Upper lobe of right lung (tissue), 1 donor: ENCODE measurements at regions not wholly inside any gene's neighbourhood (a gene's known extent, or its start where the extent isn't known, plus 50 kb on each side); places are given as distances from the start of the nearest gene placed in this dataset.

Experiments used
- ATAC-seq: fragments of 200-7000 bp; cut with Tn5 transposase; one replicate; pipeline ENCODE4 v1.9.1; 2020; ENCODE audit warnings: mild to moderate bottlenecking, moderate library complexity
- DNase-seq: peaks from one replicate; pipeline ENCODE4 v3.0.0-alpha.2; 2020
- H3K27ac ChIP-seq: fragments of 200-600 bp; one replicate; pipeline ENCODE4 v1.8.0; 2022
- H3K27me3 ChIP-seq: fragments of 200-600 bp; one replicate; pipeline ENCODE4 v1.8.0; 2022; ENCODE audit warnings: mild to moderate bottlenecking
- H3K36me3 ChIP-seq: fragments of 200-600 bp; one replicate; pipeline ENCODE4 v1.8.0; 2022
- H3K4me1 ChIP-seq: fragments of 200-600 bp; one replicate; pipeline ENCODE4 v1.8.0; 2022
- H3K4me3 ChIP-seq: fragments of 200-600 bp; one replicate; pipeline ENCODE4 v1.8.0; 2022; ENCODE audit warnings: mild to moderate bottlenecking
- H3K9me3 ChIP-seq: fragments of 200-600 bp; one replicate; pipeline ENCODE4 v1.8.0; 2022
- intact Hi-C: fragments of 100-400 bp; cut with DNase I; formaldehyde crosslinking; loops from one replicate; pipeline ENCODE4 v1.11.0; 2022
- TF ChIP-seq, protein P1 (sequence below): fragments of 200-600 bp; IDR thresholded peaks from one replicate; pipeline ENCODE4 v1.8.0; 2022; ENCODE audit warnings: antibody characterized with exemption
- donor health status: DM: no; HTN: yes; CAD: no; lungs with severe emphysema.

DNA sequence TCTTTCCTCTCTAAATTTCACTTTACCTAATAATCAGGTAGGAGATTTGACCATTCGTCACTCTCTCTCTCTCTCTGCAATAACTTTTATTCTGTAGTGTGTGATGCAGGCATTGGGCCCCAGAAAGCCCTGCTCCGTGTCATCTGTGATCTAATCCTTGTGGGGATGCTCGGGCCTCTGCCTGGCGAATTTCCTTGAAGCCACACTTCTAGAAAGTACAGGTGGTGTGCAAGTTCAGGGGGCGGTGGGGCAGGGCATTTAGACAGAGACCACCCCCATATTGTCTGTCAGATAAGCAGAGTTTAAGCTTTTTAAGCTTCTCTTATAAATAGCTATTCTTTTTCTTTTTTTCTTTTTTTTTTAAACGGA, 53.4 kb upstream of the GPR12 start:
- H3K36me3 ChIP-seq = no peaks in the 10 kb centered on the region
- no peak overlapping the region for H3K27ac ChIP-seq
- TF ChIP-seq, protein P1, sequence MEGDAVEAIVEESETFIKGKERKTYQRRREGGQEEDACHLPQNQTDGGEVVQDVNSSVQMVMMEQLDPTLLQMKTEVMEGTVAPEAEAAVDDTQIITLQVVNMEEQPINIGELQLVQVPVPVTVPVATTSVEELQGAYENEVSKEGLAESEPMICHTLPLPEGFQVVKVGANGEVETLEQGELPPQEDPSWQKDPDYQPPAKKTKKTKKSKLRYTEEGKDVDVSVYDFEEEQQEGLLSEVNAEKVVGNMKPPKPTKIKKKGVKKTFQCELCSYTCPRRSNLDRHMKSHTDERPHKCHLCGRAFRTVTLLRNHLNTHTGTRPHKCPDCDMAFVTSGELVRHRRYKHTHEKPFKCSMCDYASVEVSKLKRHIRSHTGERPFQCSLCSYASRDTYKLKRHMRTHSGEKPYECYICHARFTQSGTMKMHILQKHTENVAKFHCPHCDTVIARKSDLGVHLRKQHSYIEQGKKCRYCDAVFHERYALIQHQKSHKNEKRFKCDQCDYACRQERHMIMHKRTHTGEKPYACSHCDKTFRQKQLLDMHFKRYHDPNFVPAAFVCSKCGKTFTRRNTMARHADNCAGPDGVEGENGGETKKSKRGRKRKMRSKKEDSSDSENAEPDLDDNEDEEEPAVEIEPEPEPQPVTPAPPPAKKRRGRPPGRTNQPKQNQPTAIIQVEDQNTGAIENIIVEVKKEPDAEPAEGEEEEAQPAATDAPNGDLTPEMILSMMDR = no peak
- no peaks in the 10 kb centered on the region for H3K4me1 ChIP-seq
- intact Hi-C loops = no loop called here
- ATAC-seq (no peak), DNase-seq (no peak)
- H3K27me3 ChIP-seq = no peaks in the 10 kb centered on the region
- H3K4me3 ChIP-seq = no peak overlapping the region
- H3K9me3 ChIP-seq = no peaks in the 10 kb centered on the region

DNA sequence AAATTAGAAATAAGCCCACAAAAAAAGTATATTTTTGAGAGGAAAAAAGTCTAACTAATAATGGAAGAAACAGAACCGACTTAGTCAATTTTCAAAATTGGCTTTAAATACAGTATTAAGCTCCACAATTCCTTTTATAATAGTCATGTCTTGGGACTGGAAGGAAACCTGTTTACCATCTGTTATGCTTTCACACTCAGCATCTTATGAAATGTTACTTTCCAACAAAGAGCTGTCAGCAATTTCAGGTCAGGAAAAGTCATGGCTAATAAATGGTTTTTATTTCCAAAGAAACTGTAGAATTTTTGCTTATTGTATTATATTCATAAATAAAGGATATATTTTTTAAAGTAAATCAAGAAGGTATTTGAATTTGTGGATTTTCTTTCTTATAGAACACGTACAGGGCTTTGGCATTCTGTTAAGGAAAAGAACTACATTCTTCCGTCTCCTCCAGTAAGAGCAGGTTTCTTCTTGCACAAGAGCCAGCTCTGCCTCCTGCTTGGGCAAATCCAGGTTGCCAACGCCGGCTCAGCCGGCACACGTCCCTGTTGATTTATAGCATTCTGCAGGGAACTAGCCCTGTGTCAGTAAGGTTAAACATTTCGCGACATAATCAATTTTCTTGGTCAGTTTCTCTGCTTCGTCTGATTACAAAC, 52.9 kb upstream of the GPR12 start:
- TF ChIP-seq, protein P1 = no peak
- no peak for DNase-seq
- Histone ChIP-seq H3K4me1 (no peaks in the 10 kb centered on the region), H3K36me3 (no peaks in the 10 kb centered on the region), H3K9me3 (no peaks in the 10 kb centered on the region), H3K4me3 (no peak overlapping the region), H3K27ac (no peak overlapping the region), H3K27me3 (no peaks in the 10 kb centered on the region)
- no peak for ATAC-seq
- intact Hi-C loops = no loop called here

DNA sequence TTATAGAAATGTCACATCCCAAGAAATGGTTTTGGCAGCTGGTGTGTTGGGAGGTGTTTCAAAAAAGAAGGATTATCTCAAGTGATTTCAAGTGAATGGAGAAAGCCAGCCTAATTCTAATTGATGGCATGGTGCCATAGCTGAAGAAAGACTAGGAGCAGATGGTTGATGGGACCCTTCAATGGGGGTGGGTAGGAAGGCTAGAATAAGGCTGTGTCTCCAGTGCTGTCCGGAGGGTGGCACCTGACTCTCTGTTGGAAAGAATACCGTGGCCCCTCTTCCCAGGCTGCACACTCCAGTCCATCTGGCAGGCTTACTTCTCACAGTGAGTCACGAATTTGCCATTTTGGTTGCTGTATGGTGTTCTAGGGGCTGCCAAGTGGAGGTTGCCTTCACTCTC, 51.0 kb upstream of the GPR12 start:
- TF ChIP-seq, protein P1 = no peak
- intact Hi-C loops = no loop called here
- ATAC-seq (no peak), DNase-seq (no peak)
- Histone ChIP-seq H3K27me3 (no peaks in the 10 kb centered on the region), H3K36me3 (no peaks in the 10 kb centered on the region), H3K27ac (no peak overlapping the region), H3K4me3 (no peak overlapping the region), H3K9me3 (no peaks in the 10 kb centered on the region), H3K4me1 (no peaks in the 10 kb centered on the region)
